ENCODE measurements at regions not wholly inside any gene's neighbourhood (a gene's known extent, or its start where the extent isn't known, plus 50 kb on each side); places are given as distances from the start of the nearest gene placed in this dataset.

- no peak for TF ChIP-seq EP300 (IDR thresholded peaks at IDR 0.05)
- TF ChIP-seq, protein P1, sequence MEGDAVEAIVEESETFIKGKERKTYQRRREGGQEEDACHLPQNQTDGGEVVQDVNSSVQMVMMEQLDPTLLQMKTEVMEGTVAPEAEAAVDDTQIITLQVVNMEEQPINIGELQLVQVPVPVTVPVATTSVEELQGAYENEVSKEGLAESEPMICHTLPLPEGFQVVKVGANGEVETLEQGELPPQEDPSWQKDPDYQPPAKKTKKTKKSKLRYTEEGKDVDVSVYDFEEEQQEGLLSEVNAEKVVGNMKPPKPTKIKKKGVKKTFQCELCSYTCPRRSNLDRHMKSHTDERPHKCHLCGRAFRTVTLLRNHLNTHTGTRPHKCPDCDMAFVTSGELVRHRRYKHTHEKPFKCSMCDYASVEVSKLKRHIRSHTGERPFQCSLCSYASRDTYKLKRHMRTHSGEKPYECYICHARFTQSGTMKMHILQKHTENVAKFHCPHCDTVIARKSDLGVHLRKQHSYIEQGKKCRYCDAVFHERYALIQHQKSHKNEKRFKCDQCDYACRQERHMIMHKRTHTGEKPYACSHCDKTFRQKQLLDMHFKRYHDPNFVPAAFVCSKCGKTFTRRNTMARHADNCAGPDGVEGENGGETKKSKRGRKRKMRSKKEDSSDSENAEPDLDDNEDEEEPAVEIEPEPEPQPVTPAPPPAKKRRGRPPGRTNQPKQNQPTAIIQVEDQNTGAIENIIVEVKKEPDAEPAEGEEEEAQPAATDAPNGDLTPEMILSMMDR (IDR thresholded peaks at IDR 0.05): no peak
- TF ChIP-seq POLR2AphosphoS5 (IDR thresholded peaks at IDR 0.05): no peak
Observed at GRCh38 chr1:209457401-209458125, 126.0 kb upstream of the CAMK1G start.
